SW480 (cell line): ENCODE measurements at regions not wholly inside any gene's neighbourhood (a gene's known extent, or its start where the extent isn't known, plus 50 kb on each side); places are given as distances from the start of the nearest gene placed in this dataset.
"Not testable (repeated sequence)": the region's sequence is repeated elsewhere in the genome, so short reads cannot be mapped to it uniquely, and the experiment has no call there.

Experiments
- DNase-seq: peaks from one replicate; pipeline ENCODE4 v3.0.0-alpha.2; 2016; ENCODE audit warnings: low spot score

DNA sequence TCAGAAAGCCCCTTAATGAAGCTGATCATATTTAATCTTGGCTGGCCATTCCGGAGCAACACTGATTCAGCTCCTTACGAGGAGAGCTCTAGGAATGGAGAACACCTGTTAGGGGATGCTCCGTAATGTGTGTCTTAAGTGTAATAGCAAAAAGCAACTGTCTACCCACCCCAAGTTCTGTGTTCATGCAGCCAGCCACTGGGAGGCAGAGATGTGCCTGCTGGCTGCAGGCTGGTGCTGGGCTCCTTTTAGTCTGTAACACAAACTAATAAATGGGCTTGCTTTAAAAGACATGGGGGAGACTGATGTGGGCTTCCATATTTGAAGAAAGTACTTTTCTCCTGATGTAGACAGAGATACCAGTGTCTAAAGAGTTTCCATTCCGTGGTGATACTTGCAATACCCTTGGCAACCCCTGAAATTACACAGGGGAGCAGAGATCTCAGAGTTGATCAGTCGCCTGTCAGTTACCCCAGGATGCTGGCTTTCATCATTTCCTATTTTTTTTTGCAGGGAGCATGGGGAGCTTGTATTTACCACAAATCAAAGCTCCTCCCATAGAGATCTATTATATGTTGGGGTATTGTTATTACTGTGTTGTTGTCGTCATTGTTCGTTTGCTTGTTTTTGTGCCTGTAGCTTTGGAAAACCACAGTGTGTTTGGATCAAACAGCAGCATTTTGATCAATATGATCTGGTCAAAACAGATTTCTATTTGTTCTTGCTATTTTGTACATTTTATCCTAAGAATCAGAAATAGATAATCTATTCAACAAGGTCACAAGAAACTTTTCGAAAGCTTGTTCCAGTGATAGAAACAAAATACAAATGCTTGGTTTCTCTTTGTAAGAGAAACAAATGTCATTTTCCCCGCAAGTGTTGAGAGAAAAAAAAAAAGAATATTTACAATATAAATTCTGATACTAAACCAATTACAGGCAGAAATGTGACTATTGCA lies 65.8 kb downstream of the MTX3 start:
- DNase-seq, result no peak

DNA sequence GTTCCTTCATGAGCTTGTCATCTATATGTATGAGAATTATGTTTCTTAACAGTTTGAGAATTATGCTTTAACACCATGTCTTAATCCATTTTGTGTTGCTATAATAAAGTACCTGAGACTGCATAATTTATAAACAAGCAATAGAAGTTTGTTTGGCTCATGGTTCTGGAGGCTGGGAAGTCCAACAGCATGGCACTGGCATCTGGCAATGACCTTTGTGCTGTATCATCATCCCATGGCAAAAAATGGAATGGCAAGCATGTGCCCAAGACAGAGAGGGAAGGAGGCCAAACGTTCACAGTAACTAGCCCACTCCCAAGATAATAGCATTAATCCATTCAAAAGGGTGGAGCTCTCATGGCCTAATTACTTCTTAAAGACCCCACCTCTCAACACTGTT lies 67.6 kb downstream of the MTX3 start:
- no peak for DNase-seq

DNA sequence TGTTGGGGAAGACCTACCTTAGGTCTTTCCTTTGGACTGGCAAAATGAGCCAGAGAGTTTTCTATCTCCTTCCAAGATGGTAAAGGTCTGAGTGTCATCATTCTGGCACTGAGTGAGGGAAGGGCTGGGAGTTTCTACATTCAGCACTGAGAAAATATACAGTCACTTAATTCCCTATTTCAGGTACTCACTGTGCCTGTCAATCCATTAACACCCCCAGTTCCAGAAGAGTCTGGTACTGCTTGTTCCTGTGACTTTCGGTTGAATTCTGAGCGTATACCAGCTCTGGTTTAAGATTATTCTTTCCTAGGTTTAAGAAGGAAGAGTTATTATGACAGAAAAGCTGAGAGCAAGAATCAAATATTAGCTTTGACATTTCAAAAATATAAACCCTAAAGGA lies 68.4 kb downstream of the MTX3 start:
- no peak for DNase-seq

DNA sequence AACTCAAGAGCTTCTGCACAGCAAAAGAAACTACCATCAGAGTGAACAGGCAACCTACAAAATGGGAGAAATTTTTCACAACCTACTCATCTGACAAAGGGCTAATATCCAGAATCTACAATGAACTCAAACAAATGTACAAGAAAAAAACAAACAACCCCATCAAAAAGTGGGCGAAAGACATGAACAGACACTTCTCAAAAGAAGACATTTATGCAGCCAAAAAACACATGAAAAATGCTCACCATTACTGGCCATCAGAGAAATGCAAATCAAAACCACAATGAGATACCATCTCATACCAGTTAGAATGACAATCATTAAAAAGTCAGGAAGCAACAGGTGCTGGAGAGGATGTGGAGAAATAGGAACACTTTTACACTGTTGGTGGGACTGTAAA lies 83.6 kb downstream of the MTX3 start:
- DNase-seq, result not testable (repeated sequence)

DNA sequence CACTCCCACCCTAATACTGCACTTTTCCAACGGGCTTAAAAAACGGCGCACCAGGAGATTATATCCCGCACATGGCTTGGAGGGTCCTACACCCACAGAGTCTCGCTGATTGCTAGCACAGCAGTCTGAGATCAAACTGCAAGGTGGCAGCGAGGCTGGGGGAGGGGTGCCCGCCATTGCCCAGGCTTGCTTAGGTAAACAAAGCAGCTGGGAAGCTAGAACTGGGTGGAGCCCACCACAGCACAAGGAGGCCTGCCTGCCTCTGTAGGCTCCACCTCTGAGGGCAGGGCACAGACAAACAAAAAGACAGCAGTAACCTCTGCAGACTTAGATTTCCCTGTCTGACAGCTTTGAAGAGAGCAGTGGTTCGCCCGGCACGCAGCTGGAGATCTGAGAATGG lies 88.5 kb downstream of the MTX3 start:
- not testable (repeated sequence) for DNase-seq

DNA sequence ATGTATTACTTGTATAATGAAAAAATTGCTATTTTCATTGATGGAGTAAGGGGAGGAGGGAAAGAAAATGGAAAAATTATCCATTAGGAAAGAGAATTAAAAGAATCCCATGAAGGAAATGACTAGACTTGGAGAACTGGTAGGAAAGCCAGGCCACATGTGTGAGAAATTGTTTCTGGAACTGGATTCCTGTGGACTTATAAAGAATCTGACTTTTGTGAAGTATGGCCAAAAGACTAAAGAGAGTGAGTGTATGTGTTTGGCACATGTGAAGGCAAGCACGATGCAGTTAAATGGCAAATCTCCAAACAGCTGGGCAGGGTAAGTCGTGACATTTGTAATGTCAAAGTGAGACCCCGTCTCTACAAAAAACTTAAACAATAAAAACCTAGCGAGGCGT lies 89.4 kb downstream of the MTX3 start:
- DNase-seq, result no peak

DNA sequence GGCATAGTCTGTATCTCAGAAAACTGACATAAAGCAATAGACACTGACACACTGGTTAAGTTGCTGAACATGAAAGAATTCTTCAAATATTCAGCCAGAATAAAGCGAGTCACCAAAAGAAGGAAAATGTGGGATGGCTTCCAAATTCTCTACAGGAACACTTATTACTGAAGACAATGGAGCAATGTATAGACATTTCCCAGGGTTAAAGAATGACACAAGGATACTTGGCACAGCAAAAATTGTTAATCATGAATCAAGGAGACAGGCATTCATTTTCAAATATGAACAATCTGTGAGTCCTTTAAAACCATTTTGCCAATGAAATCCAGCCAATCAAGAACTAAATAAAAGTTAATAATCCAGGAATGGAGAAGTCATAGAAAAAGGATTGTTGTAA lies 92.5 kb downstream of the MTX3 start:
- no peak for DNase-seq

DNA sequence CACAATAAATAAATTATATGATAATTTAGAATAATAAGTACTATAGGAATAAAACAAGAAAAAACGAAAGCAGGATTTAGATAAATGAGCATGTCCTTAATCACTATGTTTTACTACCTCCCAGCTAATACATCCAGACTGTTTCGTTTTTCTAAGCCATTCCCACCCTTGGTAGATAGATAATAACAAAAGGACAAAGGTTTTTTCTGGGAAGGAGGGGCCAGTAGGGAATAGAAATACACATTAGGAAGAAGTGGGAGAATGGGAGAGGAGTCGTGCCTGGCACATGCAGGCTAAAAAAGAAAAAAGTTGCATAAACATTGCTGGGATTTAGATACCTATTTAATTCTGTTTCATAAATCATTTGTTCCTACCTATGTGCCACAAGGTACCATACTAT lies 97.1 kb downstream of the MTX3 start:
- no peak for DNase-seq

DNA sequence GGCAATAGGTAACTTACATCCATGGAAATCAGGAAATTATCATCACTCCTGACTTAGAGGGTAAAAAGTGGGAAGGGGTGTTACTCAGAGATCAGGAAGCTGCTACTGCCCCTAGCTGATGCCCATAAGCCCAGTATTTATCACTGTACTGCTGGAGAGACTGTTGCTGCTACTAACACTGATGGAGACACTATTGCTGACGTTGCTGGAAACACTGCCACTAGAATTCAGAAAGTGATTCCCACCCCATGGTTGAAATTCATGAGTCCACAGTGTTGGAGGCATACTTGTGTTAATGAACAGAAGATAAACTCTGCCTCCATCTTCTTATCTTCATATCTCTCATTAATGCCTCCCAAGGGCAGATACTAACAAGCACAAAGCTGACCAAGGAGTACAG lies 97.6 kb downstream of the MTX3 start:
- DNase-seq, result no peak

DNA sequence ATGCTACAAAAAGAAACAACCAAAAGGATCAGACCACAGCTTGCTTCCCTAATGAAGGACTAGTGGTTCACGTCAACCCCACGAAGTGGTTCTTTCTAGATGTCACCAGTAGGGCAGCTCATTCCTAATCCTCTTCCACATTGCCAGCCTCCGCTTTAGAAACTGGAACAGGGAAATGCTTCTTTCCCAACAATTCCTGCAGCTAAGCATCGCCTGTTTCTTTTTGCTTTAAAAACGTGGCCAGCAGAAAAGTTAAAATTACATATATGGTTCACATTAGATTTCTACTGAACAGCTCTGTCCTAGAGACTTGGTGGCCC lies 100.2 kb downstream of the MTX3 start:
- no peak for DNase-seq

DNA sequence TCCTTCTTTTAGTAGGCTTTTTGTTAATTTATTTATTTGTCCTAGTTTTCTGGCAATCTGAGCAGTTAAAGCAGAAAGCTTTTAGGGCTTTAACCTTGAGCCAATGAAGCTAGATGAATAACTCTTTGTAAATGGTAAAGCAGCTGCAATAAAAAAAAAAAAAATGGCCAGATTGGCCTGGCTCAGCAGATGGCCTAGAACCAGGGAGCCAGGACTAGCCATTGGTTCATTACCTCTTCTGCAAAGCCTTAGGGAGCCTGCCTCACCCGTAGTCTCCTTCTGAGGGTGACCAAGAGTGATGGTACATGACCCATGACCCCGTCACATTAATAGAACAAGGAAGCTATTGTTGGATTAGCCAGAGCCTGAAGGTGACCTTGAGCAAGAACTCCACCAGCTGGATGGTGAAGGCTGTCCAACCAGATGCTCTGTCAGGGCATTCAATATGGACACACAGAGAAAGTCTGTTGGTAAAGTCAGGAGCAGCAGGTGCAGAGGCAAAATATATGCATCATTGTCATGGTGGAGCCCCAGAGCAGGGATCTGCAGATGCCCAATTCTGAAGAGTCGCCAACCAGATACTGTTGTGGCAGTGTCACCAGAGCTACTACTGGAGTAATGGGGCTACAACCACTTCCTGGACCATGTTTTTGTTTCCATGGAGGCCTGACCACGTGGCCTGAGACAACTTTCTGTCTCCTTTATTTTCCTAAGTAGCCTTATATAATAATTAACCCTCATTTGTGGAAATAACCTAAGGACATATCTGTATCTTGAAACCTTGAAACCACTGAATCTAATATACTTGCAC lies 100.7 kb downstream of the MTX3 start:
- no peak for DNase-seq

DNA sequence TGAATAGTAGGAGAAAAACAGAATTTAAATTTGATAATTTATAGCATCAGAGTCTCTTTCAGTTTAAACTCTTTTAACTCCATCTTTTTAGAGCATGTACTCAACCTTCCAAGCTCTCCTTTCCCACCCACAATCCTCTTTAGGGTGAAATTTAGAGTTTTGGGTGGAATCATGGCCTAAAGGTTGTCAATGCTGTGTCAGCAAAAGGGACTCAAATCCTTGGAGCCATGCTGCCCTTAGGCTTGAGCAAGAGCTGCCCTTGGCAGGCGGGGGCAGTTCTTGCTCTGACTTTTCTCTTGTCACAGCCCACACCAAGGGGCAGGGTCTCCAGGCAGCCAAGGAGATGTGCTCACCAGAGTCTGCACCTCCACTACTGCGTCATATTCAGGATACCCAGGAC lies 102.4 kb downstream of the MTX3 start:
- DNase-seq, result no peak

DNA sequence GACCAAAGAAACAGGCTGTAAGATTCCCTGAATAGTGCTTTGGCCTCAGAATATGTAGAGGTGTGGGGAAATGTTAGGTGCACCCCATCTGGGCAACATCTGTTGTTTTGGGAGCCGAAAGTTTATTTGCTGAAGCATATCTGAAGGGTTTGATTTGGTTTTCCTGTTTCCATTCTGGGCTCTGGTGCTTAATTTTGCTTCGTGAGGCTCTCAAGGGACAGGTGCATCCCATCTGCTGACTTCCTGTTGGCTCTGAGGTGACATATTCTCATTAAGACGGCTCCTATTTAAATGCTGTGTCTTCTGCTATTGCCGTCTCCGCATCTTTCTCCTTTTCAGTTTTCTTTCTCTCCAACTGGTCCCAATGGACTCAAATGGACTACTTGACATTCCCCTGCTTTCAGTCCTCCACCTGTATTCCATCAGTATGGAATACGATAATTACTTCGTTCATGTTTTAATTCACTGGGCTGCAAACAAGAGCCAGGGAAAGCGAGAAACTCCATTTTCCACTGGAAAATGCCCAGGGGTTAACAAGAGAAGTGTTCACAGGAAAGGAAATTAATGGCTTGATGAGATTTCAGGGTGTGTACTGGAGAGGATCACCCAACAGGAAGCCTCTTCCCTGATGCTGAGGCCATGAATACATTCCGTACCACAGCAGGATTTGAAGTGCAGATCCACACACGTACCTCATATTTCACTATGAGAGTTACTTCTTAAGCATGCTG lies 104.0 kb downstream of the MTX3 start:
- DNase-seq, result no peak

DNA sequence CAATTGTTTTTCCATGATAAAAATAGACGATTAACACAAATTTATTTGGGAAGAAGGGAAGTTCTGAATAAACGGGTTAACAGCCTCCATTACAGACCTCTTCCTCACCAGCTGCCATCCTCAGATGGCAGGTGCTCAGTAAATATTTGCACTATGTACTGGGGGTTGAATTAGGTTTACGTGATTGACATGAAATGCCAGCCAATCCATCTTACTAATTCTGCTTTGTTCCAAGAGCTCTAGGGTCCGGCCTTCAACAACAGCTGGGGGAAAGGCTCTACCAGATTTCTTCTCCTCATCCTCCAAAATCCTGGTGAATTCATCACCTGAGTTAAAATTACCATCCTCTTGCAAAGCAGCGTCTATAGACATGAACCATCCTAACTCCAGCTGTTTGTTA lies 104.6 kb downstream of the MTX3 start:
- no peak for DNase-seq

DNA sequence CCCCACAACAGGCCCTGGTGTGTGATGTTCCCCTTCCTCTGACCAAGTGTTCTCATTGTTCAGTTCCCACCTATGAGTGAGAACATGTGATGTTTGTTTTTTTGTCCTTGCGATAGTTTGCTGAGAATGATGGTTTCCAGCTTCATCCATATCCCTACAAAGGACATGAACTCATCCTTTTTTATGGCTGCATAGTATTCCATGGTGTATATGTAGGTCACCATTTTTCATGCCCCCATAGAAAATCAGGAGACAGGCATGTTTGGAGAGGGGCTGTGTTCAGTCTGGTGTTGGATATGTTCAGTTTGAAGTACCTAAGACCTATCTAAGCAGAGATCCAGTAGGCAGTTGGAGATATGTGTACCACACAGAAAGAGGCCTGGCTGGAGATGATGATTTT lies 111.2 kb downstream of the MTX3 start:
- DNase-seq, result not testable (repeated sequence)

DNA sequence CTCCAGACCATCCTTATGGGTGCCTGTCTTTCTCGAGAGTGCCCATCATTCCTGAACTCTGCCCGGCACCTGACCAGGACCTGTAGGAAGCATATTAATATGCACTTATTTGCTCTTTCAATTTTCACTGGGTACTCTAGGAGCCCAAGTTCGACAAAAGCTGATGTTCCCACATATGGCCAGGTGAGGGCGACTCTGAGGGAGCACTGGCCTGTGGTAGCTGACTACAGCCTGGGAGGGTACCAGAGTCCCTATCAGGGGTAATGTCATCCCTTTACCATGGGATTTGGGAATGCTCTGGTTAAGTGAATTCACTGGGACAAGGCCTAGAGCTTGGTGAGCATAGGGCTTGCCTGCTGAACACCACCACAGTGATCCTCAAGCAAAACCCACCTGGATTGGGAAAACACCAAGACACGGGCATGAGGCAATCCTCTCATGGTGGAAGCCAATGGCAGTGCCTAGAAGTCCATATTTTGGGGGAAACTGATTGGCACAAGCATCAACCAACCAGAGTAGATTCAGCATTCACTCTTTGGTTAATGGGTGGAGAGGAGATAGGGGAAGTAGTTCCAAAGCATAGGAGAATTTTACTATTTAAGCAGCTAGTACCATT lies 112.2 kb downstream of the MTX3 start:
- DNase-seq, result no peak

DNA sequence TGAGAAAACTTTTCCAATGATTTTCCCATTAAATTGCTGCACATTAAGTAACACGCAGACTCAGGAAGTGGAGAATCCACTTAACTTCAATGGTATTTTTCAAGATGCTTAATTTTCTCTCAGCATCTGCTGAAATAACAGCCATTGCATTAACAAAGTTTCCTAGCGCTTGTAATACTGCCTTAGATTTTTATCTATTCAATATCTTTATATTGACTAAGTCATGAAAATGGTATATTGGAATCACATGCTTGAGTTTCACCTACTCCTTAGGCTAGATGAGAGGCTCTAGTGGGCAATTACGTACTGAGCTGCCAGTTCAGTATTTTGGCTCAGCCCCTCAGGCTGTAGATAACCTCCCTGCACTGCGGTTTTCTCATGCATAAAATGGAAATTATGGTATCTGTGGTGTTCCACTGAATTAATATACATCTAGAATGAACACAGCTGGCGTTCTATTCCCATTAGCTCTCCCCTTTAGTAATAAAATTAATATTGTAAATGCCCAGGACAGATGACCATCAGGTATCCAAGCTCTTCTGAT lies 112.9 kb downstream of the MTX3 start:
- DNase-seq, result no peak

DNA sequence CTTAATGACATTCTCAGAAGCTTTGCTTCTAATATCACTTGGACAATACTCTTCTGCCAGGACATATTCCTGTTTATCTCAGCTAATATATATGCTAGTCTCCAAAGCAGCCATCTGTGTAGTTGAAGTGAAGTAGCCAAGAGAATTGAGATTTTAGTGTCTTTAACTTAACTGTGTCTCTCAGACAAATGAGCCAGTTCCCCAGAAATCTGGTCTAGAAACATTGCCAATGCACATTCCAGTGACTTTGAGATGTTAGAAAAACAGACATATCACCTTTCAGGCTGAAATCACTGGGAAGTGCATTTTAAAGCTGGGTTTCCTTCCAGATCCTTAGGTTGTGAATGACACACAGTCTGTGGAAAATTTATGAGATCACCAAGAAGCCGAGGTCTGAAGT lies 114.6 kb downstream of the MTX3 start:
- DNase-seq, result no peak

DNA sequence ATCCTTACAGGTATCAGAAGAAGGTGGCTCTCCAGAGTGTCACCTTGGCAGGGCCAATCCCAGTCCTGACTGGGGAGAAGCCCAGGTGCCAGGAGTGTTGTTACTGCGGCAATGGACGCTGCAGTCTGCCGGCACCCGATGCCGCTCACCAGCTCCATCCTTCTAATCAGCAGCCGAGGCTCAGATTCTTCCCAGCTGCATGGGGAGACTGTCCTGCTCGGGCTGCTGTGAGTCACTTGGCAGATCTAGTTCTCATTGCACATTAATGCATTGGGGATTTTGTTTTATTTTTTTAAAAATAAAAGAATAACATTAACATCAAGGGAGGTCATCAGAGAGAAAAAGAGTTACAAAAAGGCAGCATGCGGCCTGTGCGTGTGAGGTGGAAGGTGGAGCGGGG lies 115.8 kb downstream of the MTX3 start:
- DNase-seq, result no peak

DNA sequence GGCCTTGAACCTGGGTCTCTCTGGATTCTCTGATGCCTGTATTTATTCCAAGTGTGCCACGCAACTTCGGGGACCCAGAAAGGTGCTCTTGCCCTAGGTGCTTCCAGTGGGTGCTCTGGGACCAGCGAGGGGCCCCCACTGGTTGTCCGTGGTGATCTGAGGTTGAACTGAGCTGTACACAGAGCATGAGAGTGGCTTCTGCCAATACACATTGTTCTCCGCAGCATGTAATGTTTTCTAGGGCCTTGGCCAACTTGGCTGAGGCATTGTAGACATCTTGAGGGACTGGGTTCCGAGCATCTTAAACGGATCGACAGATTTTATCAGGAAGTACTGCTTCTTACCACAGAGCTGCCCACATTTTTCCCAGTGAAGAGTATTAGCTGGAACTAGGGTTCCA lies 117.9 kb downstream of the MTX3 start:
- DNase-seq, result no peak

DNA sequence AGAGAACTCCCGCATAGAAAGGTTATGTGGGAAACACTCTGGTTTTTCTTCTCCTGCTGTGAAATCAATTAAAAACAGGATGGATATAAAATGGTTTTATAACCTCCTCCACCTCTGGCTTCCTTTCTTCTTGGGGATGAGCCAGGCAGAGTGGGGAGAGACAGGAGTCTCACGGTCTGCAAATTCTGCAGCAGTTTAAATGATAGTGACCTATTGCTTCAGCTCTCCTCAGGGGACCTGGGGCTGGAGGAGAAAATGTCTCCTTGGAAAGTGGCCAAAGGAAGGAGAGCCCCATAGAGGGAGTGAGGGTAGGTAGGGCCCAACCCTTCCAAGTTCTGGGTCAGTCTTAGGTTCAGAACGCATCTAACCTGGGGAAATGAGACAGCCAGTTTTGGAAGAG lies 118.8 kb downstream of the MTX3 start:
- DNase-seq, result no peak
